NCI-H128 (cell line): ENCODE measurements at regions not wholly inside any gene's neighbourhood (a gene's known extent, or its start where the extent isn't known, plus 50 kb on each side); places are given as distances from the start of the nearest gene placed in this dataset.

ENCODE experiments used
- DNase-seq: peaks from one replicate; lab custom pipeline; 2025; ENCODE audit not compliant: unreplicated experiment; lab: John Stamatoyannopoulos, UW

DNA sequence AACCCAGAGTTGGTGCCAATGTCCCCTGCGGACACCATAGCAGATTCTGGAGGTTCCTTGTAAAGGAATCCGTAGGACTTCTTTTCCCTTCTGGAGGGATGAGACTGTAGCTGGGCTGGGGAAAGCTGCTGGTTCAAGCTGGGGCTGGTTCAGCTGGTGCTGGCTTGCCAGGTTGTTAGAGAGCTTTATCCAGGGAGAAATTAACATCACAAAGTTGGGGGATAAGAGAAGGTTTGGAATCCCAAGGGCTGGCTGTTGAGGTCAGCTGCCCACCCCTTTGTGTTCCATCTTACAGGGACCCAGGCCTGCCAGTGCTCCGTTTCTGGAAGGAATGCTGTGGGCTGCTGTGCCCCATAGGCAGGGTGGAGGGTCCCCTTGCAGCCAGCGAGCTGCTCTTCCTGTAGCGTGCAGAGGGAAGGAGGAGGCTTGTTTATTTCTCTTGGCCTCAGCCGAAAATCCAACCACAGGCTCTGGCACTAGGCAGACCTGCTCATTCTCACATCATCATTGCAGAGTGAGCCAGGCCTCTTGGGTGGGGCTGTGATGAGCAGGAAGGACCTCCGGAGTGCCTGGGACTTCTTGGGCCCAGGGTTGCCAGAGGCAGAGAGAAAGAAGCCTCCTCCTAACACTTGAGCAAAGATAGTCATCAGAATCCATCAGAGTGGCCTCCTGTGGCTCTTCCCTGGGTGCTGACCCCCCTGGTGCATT is 251.1 kb downstream of the SEC14L1 start:
- no peak for DNase-seq

DNA sequence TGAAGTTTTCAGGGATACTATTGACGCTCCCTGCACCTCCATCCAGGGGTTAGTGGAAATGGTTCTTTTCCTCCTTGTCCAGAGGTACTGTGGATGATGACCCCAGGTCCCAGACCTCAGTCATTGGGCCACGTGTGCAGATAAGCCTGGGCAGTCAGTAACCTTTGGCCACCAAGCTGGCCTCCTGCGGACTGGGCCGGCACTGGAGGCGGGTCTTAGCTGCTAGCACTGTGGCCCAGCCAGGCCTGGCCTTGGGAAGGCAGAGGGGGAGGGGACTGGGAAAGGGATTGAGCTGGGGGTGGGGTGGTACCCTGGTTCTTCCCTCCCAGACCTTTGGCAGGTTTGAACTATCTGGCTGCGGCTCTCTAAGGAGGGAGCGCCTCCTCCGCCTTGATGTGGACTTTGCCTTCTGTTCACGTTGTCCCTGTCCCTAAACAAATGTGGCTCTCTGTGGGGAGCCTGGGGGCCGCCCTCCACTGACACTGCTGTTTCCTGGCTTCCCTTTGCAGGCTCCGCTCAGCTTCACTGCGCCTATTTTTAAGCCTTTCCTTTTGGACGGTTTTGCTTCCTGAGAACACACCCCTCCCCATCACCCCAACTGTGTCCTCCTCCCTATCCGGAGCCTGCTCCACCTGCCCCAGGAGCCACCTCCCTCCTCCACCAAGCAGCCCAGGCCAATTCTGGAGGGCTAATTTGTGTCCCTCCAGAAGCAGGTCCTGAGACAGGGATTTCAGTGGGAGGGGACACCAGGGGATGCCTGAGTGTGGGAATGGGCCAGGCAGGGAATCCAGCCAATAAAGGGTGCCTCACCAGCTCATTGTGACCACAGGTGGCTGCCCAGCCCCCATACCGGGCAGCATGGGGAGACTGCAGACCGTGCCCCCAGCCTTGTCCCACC is 251.9 kb downstream of the SEC14L1 start:
- DNase-seq, result no peak

DNA sequence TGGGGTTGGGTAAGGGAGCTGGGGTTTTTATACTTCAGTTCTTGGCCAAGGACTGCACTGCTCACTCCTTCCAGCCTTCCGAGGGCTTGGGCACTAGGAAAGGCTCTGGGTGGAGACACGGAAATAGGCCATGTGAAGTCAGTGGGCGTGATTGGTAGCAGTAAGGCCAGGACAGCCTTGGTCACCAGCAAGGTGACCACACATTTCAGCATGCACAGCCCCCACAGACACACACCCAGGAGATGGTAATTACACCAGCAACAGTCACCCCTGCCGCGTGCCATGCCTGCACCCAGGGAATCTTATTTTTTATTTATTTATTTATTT is 252.5 kb downstream of the SEC14L1 start:
- DNase-seq, result no peak

DNA sequence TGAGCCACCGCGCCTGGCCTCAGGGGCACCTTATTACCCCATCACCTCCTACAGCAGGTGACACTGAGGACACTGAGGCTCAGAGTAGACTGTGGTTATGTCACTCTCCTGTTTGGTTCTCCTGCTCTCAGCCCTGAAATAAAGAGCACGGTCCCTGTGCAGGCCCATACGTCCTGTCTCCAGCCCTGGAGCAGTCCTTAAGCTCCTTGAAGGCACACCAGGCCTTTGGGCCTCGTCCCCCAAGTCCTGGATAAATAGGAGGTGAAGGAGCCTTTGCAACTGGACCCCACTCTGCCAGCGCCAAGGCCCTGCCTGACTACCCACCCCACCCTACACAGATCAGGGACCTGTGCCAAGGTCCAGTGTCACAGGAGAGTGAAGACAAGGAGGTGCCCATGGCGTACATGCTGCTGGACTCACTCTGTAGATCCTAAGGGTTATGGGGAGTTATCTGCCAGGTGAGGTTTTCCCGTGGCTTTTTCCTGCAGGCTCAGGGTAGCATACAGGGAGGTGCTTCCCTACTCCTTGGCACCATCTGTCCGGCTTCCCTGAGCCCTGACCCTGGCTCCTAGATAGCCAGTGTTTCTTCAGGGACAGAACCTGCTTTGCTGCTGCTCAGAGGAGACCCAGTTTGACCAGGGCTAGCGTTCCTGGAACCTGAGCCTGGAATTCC is 253.2 kb downstream of the SEC14L1 start:
- no peak for DNase-seq

DNA sequence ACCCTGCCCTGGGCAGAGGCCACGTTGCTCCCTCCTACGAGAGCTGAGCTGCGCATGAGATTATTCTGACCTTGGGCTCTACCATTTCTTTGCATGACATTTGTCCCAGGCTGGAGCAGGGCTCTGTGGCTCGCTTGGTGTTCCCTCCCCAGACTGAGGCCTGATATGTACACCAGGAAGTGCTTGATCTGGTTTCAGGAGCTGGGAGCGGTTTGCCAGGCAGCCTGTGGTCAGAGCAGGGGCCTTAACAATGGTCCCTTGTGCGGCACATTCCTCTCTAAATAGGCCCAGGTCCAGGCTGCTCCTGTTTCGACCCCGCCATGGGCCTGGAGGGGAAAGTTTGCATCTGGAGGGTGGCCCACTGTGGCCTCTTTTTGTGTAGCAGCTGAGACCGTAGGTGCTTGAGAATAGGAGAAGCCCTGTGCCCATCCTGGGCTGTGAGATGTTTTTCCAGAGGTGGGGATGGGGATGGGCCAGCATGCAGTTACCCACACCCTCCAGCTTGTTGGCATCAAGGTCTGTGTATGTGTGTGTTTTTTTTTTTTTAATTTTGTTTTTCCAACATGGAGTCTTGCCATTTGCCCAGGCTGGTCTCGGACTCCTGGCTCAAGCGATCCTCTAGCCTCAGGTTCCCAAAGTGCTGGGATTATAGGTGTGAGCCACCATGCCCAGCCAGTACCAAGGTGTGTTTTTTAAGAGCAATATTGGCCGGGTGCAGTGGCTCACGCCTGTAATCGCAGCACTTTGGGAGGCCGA is 253.9 kb downstream of the SEC14L1 start:
- DNase-seq, result no peak

DNA sequence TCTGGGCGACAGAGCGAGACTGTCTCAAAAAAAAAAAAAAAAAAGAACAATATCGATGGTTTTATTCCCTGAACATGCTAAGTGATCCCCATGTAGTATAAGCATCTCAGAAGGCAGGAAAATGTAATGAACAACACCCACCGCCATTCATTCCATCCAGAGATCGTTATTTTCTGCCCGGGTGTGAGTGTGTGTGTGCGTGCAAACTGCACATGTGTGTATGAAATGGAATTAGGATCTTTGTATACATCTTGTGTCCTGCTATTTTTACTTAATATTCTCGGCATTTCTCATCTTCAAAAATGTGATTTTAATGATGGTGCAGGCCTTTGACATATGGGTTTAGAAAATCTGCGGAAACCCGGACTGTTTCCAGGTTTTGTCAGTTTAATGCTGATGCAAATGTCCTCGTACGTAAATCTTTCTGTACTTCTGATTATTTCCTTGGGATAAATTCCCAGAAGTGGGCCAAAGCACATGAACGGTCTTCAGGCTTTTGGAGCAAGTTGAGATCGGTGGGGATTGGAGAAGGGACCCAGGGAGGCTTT is 254.8 kb downstream of the SEC14L1 start:
- DNase-seq, result no peak

DNA sequence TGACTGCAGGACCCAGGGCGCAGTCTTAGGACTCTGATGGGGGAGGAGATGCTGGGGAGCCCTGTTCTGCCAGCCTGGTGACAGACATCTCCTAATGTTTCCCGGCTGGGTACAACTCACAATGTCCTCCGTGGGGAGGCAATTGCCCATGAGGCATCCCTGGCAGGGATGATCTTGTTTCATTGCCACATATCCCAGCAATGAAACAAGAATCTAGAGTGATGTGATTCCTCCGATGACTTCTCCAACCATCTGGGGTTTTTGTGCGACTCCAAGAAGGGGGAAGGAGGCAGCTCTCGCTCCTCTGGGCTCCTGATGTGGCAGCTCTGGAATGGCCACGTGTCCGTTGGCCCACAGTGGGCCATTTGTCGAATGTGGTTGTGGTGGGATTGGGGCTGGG is 255.8 kb downstream of the SEC14L1 start:
- no peak for DNase-seq

DNA sequence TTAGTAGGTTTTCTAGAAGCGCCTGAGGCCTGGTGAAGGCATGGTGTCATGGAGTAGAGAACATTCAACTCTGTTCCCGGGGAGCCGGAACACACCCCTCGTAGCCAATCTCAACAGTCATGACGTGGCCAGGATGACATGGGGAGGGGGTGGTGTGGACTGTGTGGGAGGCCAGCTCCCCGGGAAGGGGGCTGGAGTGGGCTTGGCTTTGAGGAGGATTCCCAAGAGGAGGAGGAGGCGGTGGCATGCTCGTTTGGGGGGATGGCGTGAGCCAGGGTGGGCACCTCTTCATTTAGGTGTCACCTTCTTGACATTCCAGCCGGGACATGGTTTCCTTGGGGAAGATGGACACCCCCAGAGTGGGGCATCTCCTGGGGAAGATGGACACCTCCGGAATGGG is 257.5 kb downstream of the SEC14L1 start:
- DNase-seq, result no peak

DNA sequence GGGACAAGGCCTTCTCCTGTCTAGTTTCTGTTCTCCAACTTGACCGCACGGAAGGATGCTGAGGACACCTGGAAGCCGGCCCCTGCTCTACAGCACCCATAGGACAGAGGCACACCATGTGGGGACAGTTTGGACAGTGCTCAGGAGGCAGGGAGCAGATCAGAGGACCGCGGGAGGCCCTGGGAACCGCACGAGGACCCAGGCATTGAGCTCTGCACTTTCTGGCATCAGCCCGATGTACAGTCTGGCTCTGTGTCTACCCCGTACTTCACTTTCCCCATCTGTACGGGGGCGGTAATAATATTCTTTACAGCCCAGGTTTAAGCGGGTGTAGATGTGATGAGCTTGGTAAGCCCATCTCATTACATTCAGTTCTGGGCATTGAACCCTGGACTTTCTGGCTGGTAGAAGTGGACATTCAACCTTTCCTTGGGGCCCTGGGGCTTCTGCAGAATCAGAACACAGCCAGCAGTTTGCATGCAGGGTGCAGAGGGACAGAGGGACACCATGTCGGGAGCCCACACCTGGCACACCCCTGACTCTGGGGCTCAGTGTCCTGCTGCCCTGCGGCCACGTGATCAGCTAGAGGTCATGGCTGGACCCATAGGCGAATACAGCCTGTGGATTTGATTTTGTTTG is 258.7 kb downstream of the SEC14L1 start:
- no peak for DNase-seq

DNA sequence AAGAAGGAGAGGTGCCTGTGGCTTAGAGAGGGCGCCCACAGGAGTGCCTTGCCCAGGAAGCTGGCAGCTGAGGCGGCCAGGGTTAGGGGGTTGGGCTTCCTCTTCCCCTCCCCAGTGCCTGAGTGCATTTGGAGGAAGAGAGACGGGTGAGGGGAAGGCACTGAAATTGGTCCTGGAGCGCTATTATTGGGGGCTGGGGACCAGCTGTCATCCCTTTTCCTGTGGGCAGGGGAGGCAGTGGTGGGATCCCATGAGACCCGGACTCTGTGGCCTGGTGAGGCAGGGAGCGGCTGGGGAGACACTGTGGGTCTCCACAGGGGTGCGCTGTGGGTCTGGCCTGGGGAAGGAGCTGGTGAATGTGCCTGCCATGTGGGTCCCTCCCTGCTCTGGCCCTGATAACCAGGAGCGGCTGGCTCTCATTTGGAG is 259.7 kb downstream of the SEC14L1 start:
- no peak for DNase-seq

DNA sequence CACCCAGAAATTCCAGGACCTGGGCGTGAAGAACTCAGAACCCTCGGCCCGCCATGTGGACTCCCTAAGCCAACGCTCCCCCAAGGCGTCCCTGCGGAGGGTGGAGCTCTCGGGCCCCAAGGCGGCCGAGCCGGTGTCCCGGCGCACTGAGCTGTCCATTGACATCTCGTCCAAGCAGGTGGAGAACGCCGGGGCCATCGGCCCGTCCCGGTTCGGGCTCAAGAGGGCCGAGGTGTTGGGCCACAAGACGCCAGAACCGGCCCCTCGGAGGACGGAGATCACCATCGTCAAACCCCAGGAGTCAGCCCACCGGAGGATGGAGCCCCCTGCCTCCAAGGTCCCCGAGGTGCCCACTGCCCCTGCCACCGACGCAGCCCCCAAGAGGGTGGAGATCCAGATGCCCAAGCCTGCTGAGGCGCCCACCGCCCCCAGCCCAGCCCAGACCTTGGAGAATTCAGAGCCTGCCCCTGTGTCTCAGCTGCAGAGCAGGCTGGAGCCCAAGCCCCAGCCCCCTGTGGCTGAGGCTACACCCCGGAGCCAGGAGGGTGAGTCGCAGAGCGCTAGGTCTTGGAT is 261.5 kb downstream of the SEC14L1 start:
- no peak for DNase-seq

DNA sequence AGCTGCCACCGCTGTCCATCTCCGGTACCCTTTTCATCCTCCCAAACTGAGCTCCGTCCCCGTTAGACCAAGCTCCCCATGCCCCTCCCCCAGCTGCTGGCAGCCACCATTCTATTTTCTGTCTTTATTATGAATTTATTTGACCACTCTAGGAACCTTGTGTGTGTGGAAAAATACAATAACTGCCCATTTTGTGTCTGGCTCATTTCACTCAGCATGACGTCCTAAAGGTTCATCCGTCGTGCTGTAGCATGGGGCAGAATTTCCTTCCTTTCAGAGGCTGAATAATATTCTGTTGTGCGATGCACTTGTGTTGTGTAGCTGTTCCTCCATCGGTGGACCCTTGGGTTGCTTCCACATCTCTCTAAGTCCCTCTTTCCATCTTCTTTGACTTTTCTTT is 263.1 kb downstream of the SEC14L1 start:
- no peak for DNase-seq

DNA sequence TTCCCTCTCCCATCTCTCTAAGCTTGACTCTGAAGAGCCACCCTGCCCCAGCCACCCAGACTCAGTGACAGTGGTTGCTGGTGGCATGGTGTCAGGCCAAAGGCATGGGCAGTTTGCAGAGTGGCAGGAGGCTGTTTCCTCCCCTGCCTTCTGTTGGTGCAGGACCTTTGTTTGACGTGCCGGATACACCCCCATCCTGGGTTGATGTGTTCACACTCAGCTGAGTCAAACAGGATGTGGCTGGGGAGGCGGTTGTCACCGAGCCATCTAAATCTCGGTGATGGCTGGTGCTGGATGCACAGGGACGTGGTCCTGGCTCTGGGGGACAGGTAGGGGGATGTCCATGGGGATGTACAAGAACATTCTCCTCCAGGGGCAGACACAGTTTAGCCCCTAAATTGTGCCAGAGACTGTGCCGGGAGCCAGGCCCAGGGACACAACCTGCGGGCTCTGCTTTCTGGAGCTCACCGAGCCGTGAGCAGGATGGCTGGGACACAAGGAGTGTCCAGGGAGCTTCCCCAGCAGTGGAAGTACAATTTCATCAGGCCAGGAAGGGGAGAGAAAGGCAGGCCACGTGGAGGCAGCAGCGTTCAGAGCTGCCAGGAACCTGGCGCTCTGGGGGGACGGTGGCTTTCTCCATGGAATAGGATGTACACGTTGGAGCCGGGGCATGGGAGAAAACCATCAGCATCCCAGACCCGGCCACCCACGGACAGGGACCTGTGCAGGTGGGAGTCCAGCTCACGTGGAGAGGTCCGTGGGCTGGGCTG is 264.2 kb downstream of the SEC14L1 start:
- DNase-seq, result no peak

DNA sequence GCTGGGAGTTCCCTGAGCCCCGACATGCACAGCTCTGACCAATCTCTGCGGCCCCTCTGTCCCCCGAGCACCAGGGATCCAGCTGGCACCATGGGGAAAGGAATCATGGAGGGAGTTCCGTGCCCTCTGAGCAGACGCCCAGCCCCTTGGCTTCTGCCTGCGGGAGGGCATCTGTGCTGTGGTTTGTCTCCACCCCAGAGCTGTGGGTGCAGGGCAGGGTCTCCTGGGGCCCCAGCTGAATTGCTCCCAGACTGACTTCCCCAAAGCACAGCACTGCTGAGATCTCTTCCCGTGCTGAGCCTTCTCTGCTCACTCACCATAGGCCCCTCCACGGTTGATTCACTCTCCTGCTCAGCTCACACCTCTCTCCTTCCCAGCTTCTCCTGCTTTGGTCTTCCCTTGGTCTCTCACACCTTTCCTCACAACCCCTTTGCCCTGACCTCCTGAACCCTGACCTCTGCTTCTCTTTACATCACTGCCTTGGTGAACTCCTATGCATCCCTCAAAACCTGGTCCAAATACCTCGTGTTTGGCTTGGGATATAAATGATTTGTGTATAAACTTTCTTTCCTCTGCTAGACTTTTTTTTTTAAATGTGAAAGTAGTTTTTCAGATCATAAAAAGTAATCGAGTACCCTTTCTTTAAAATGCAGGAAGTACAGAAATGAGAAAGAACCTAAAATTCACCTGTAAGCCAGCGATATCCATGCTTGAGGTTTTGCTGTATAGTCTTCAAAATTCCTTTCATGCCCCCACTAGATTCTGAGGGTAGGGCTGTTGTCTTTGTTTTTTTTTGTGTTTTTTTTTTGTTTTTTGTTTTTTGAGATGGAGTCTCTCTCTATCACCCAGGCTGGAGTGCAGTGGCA is 265.3 kb downstream of the SEC14L1 start:
- DNase-seq, result no peak

DNA sequence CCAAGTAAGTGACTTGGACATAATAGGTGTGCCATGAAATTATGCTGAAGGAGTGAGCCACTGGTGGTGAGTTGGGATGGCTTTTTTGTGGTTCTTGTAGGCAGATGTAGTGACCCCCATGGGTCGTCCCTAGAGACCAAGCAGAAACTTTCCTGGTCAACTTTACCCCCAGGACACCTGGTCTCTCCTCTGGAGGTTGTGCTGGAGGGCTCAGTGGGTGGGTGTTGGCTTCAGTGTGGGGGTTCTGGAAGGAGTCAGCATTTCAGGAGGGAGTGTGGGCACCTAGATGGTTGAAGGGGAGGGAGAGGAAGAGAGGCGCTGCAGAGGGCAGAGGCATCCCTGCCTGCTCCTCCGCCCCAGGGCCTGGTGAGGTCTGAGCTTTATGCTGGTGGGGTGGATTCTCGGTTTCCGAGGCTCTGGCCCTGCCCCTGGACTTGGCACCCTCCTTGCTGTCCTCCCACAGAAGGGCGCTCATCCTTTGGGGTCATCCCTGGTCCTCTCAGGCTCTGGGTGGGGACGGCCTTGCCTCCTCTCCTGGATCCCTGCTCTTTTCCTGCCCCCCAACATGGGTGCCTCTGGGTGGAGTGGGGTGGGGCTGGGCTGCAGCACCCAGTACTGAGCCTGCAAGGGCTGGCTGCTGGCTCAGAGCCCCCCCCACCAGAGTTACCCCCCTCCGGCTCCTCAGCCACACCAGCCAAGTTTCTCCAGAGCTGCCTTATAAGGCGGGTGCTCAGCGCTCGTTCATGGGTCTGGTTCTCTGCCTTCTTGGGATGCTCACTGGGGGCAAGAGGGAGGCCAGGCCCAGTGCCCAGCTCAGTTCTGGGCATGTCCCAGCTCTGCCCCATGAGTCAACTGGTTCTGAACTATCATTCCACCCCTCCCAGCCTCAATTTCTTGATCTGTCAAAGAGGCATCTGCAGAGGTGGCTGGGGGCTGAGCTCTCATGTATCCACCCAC is 266.8 kb downstream of the SEC14L1 start:
- DNase-seq, result no peak

DNA sequence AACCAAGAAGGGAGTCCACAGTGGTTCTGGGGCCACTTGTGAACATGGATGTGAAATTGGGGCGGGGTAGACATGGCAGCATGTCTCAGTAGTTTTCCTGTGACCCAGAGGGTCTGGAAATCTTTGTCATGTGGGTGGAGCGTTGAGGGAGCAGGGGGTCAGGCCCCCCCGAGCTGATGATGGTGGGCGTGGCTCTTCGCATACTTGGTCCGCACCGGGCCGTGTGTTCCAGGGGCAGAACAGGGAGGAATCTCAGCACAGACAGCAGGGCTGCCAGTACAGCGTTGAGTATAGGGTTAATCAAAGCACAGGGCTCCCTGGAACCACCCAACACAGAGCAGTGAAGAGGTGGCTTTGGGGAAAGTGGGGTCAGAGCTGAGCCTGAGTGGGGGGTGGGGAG is 267.5 kb downstream of the SEC14L1 start:
- DNase-seq, result no peak
